ENCODE measurements at regions not wholly inside any gene's neighbourhood (a gene's known extent, or its start where the extent isn't known, plus 50 kb on each side); places are given as distances from the start of the nearest gene placed in this dataset.
"Not testable (repeated sequence)": the region's sequence is repeated elsewhere in the genome, so short reads cannot be mapped to it uniquely, and the experiment has no call there.

- DNase-seq = no peak
Observed at GRCh38 chr9:109599131-109599530, 101.0 kb upstream of the PTPN3 start.

- no peak for DNase-seq
Observed at GRCh38 chr9:109599711-109600110, 101.6 kb upstream of the PTPN3 start.

GRCh38 chr9:109600142-109600541, 102.0 kb upstream of the PTPN3 start:
- DNase-seq = no peak

- DNase-seq = no peak
Observed at GRCh38 chr9:109601181-109601580, 103.1 kb upstream of the PTPN3 start.

- DNase-seq = no peak
Observed at GRCh38 chr9:109602987-109603386, 104.9 kb upstream of the PTPN3 start.

GRCh38 chr9:109604131-109604530, 106.0 kb upstream of the PTPN3 start:
- no peak for DNase-seq

- DNase-seq = no peak
Observed at GRCh38 chr9:109604781-109605180, 106.7 kb upstream of the PTPN3 start.

GRCh38 chr9:109609060-109609459, 111.0 kb upstream of the PTPN3 start:
- no peak for DNase-seq

- DNase-seq = no peak
Observed at GRCh38 chr9:109616571-109617120, 118.5 kb upstream of the PTPN3 start.

- DNase-seq = peak; percentile 10
Observed at GRCh38 chr9:109619310-109619709, 121.2 kb upstream of the PTPN3 start.

GRCh38 chr9:109624143-109624542, 126.0 kb upstream of the PTPN3 start:
- DNase-seq = no peak

GRCh38 chr9:109624896-109625295, 126.8 kb upstream of the PTPN3 start:
- no peak for DNase-seq

GRCh38 chr9:109627042-109627441, 128.9 kb upstream of the PTPN3 start:
- peak; percentile 15 for DNase-seq

- DNase-seq = no peak
Observed at GRCh38 chr9:109629615-109630014, 131.5 kb upstream of the PTPN3 start.

- peak; percentile 86 for DNase-seq
Observed at GRCh38 chr9:109632817-109633216, 134.7 kb upstream of the PTPN3 start.

- DNase-seq = peak; percentile 65
Observed at GRCh38 chr9:109639674-109640579, 140.1 kb upstream of the PALM2AKAP2 start.

- peak; percentile 49 for DNase-seq
Observed at GRCh38 chr9:109640580-109641371, 139.2 kb upstream of the PALM2AKAP2 start.

- DNase-seq = peak; percentile 35
Observed at GRCh38 chr9:109641372-109641659, 138.7 kb upstream of the PALM2AKAP2 start.

GRCh38 chr9:109652112-109652511, 127.9 kb upstream of the PALM2AKAP2 start:
- DNase-seq = no peak

- DNase-seq = peak; percentile 47
Observed at GRCh38 chr9:109652971-109653370, 127.0 kb upstream of the PALM2AKAP2 start.

GRCh38 chr9:109653470-109653869, 126.5 kb upstream of the PALM2AKAP2 start:
- DNase-seq = no peak

- DNase-seq = not testable (repeated sequence)
Observed at GRCh38 chr9:109663978-109664377, 116.0 kb upstream of the PALM2AKAP2 start.

- peak; percentile 27 for DNase-seq
Observed at GRCh38 chr9:109665736-109666135, 114.3 kb upstream of the PALM2AKAP2 start.

- no peak for DNase-seq
Observed at GRCh38 chr9:109681301-109681700, 98.7 kb upstream of the PALM2AKAP2 start.
